PC-3 (cell line): ENCODE measurements at regions not wholly inside any gene's neighbourhood (a gene's known extent, or its start where the extent isn't known, plus 50 kb on each side); places are given as distances from the start of the nearest gene placed in this dataset.

Experiments used
- ATAC-seq: fragments of 200-7000 bp; cut with Tn5 transposase; 2 replicates; pipeline ENCODE4 v1.9.1; 2020; ENCODE audit warnings: mild to moderate bottlenecking, moderate library complexity
- BruUV-seq: library from RNA; stranded (reverse); fragments of 400-500 nt; replicated peaks from 2 replicates; lab custom pipeline; 2021; lab: Mats Ljungman, UMichigan
- CTCF ChIA-PET: fragments of 300-600 bp; sonication (Branson Sonifier 250); formaldehyde crosslinking; loops from one replicate; lab custom pipeline; 2022; ENCODE audit warnings: antibody characterized with exemption; lab: Charles Lee
- POLR2A ChIA-PET: fragments of 300-600 bp; sonication (Branson Sonifier 250); formaldehyde crosslinking; loops from one replicate; lab custom pipeline; 2022; ENCODE audit warnings: antibody characterized with exemption; ENCODE audit not compliant: unreplicated experiment; lab: Charles Lee
- DNase-seq: peaks from one replicate; pipeline ENCODE4 v3.0.0-alpha.2; 2015
- H2AFZ ChIP-seq: fragments of 300-600 bp; sonication (generic); 2 replicates; pipeline ENCODE4 v1.6.0; 2016; ENCODE audit warnings: antibody characterized with exemption, low read length
- H3F3A ChIP-seq: fragments of 300-600 bp; sonication (generic); one replicate; pipeline ENCODE4 v1.6.0; 2017; ENCODE audit warnings: antibody characterized with exemption, low read length, control low read depth, mild to moderate bottlenecking; ENCODE audit not compliant: unreplicated experiment
- H3K27ac ChIP-seq: fragments of 300-600 bp; sonication (generic); 2 replicates; pipeline ENCODE4 v1.5.1; 2016; ENCODE audit warnings: mild to moderate bottlenecking, low read length
- H3K27me3 ChIP-seq: fragments of 300-600 bp; sonication (generic); 2 replicates; pipeline ENCODE4 v1.6.1; 2016; ENCODE audit warnings: low read length, mixed read lengths
- H3K36me3 ChIP-seq: fragments of 300-600 bp; sonication (generic); 2 replicates; pipeline ENCODE4 v1.6.1; 2016; ENCODE audit warnings: low read depth, mixed run types, low read length, mixed read lengths
- H3K4me1 ChIP-seq: fragments of 300-600 bp; sonication (generic); 2 replicates; pipeline ENCODE4 v1.5.1; 2016; ENCODE audit warnings: low read length; ENCODE audit not compliant: insufficient read depth
- H3K4me2 ChIP-seq: fragments of 300-600 bp; sonication (generic); 2 replicates; pipeline ENCODE4 v1.6.0; 2016; ENCODE audit warnings: low read length
- H3K4me3 ChIP-seq: fragments of 300-600 bp; sonication (generic); 2 replicates; pipeline ENCODE4 v1.5.1; 2016; ENCODE audit warnings: mild to moderate bottlenecking, low read length, mixed read lengths
- H3K79me2 ChIP-seq: fragments of 300-600 bp; sonication (generic); 2 replicates; pipeline ENCODE4 v1.6.1; 2017; ENCODE audit warnings: low read length, mixed read lengths
- H3K9ac ChIP-seq: fragments of 300-600 bp; sonication (generic); 2 replicates; pipeline ENCODE4 v1.6.0; 2016; ENCODE audit warnings: mild to moderate bottlenecking, low read length
- H3K9me2 ChIP-seq: fragments of 300-600 bp; sonication (generic); replicated peaks from 2 replicates; pipeline ENCODE4 v1.6.1; 2016; ENCODE audit warnings: mixed run types, low read length, mixed read lengths
- H3K9me3 ChIP-seq: fragments of 300-600 bp; sonication (generic); 2 replicates; pipeline ENCODE4 v1.6.1; 2016; ENCODE audit warnings: low read length, mixed read lengths
- H4K20me1 ChIP-seq: fragments of 300-600 bp; sonication (generic); 2 replicates; pipeline ENCODE4 v1.6.1; 2016; ENCODE audit warnings: low read length, mixed read lengths
- CTCF ChIP-seq: fragments of 300-600 bp; sonication (generic); conservative IDR thresholded peaks from 2 replicates; pipeline ENCODE4 v1.5.1; 2017; ENCODE audit warnings: antibody characterized with exemption, low read depth, mild to moderate bottlenecking, low read length
- EZH2 ChIP-seq: fragments of 300-600 bp; sonication (generic); IDR thresholded peaks from one replicate; pipeline ENCODE4 v1.6.1; 2017; ENCODE audit warnings: antibody characterized with exemption, mild to moderate bottlenecking, low read length; ENCODE audit not compliant: unreplicated experiment
- EZH2phosphoT487 ChIP-seq: fragments of 300-600 bp; sonication (generic); IDR thresholded peaks from 2 replicates; pipeline ENCODE4 v1.6.1; 2018; ENCODE audit warnings: mild to moderate bottlenecking, antibody characterized with exemption, low read length, borderline replicate concordance
- intact Hi-C: fragments of 100-400 bp; cut with micrococcal nuclease; formaldehyde crosslinking; loops from 2 replicates; pipeline ENCODE4 v1.9.0; 2023

- Histone ChIP-seq H3K4me1 (peaks cover 15% of the 10 kb centered on the region; the same call in 1 of the 2 replicates), H3K4me3 (no peak overlapping the region), H3K36me3 (no peaks in the 10 kb centered on the region), H3K27ac (no peak overlapping the region), H3K9me3 (no peaks in the 10 kb centered on the region), H3K79me2 (no peaks in the 10 kb centered on the region), H2AFZ (no peak overlapping the region), H3K9me2 (no peaks in the 10 kb centered on the region), H4K20me1 (no peaks in the 10 kb centered on the region), H3K27me3 (no peaks in the 10 kb centered on the region), H3F3A (no peaks in the 10 kb centered on the region), H3K4me2 (no peak overlapping the region), H3K9ac (no peak overlapping the region)
- intact Hi-C loops = no loop called here
- BruUV-seq = no TSS peak
- DNase-seq (no peak), ATAC-seq (no peak)
- CTCF ChIA-PET = no interaction called here
- POLR2A ChIA-PET = no interaction called here
- no peak for TF ChIP-seq CTCF
- no peak for TF ChIP-seq EZH2
- TF ChIP-seq EZH2phosphoT487 = no peak
Measured at GRCh38 chr5:124451721-124452383, 294.6 kb downstream of the ZNF608 start.

- POLR2A ChIA-PET = no interaction called here
- CTCF ChIA-PET = no interaction called here
Measured at GRCh38 chr5:124446120-124446519, 300.3 kb downstream of the ZNF608 start.

More at GRCh38 chr5:124446120-124446519, 300.3 kb downstream of the ZNF608 start:
- no TSS peak for BruUV-seq
- no peaks in the 10 kb centered on the region for H4K20me1 ChIP-seq
- no peak overlapping the region for H3K4me2 ChIP-seq
- no peaks in the 10 kb centered on the region for H3F3A ChIP-seq
- no peak overlapping the region for H3K4me3 ChIP-seq
- no peak for ATAC-seq
- no peaks in the 10 kb centered on the region for H3K9me2 ChIP-seq
- TF ChIP-seq EZH2 = no peak
- no peak for TF ChIP-seq CTCF
- no peak for TF ChIP-seq EZH2phosphoT487
- no peak for DNase-seq
- no peaks in the 10 kb centered on the region for H3K4me1 ChIP-seq
- intact Hi-C loops = no loop called here
- H3K79me2 ChIP-seq = no peaks in the 10 kb centered on the region
- no peaks in the 10 kb centered on the region for H3K36me3 ChIP-seq
- no peak overlapping the region for H3K27ac ChIP-seq
- H3K9ac ChIP-seq = no peak overlapping the region
- no peaks in the 10 kb centered on the region for H3K27me3 ChIP-seq
- H3K9me3 ChIP-seq = no peaks in the 10 kb centered on the region
- no peak overlapping the region for H2AFZ ChIP-seq
